Neural cell (in vitro differentiated cells): ENCODE measurements at regions not wholly inside any gene's neighbourhood (a gene's known extent, or its start where the extent isn't known, plus 50 kb on each side); places are given as distances from the start of the nearest gene placed in this dataset.

Source experiments
- H2AFZ ChIP-seq: fragments of 200-600, 300-800 bp; sonication (generic), shearing (Covaris generic); 2 replicates; pipeline ENCODE4 v1.6.0; 2014; ENCODE audit warnings: low read depth, mild to moderate bottlenecking, antibody characterized with exemption, low read length, moderate library complexity
- H3F3A ChIP-seq: fragments of 200-600 bp; shearing (Covaris generic); 2 replicates; pipeline ENCODE4 v1.6.1; 2016; ENCODE audit warnings: mild to moderate bottlenecking, moderate library complexity, mixed read lengths, antibody characterized with exemption, low read length; ENCODE audit not compliant: insufficient read depth, poor library complexity, severe bottlenecking
- H3K27ac ChIP-seq: fragments of 200-600, 300-800 bp; sonication (generic), shearing (Covaris generic); 2 replicates; pipeline ENCODE4 v1.5.1; 2014; ENCODE audit warnings: mild to moderate bottlenecking, low read length, moderate library complexity
- H3K27me3 ChIP-seq: fragments of 300-800, 200-600 bp; sonication (generic), shearing (Covaris generic); 2 replicates; pipeline ENCODE4 v1.6.0; 2014; ENCODE audit warnings: mild to moderate bottlenecking, low read depth, low read length, moderate library complexity; ENCODE audit not compliant: insufficient read depth
- H3K36me3 ChIP-seq: fragments of 300-800, 200-600 bp; sonication (generic), shearing (Covaris generic); 2 replicates; pipeline ENCODE4 v1.5.1; 2014; ENCODE audit warnings: mild to moderate bottlenecking, antibody characterized with exemption, low read length, moderate library complexity; ENCODE audit not compliant: insufficient read depth
- H3K4me2 ChIP-seq: fragments of 300-800, 200-600 bp; sonication (generic), shearing (Covaris generic); 2 replicates; pipeline ENCODE4 v1.6.0; 2014; ENCODE audit warnings: mild to moderate bottlenecking, low read length
- H3K4me3 ChIP-seq: fragments of 300-800, 200-600 bp; sonication (generic), shearing (Covaris generic); 2 replicates; pipeline ENCODE4 v1.5.1; 2014; ENCODE audit warnings: mild to moderate bottlenecking, low read length, moderate library complexity
- H3K79me2 ChIP-seq: fragments of 200-600 bp; shearing (Covaris generic); replicated peaks from 2 replicates; pipeline ENCODE4 v1.6.0; 2014; ENCODE audit warnings: mild to moderate bottlenecking, low read length, moderate library complexity; ENCODE audit not compliant: insufficient read depth
- H3K9ac ChIP-seq: fragments of 300-800, 200-600 bp; sonication (generic), shearing (Covaris generic); 2 replicates; pipeline ENCODE4 v1.6.1; 2016; ENCODE audit warnings: mild to moderate bottlenecking, low read length, mixed read lengths
- H3K9me2 ChIP-seq: fragments of 200-600 bp; shearing (Covaris generic); 2 replicates; pipeline ENCODE4 v1.6.1; 2016; ENCODE audit warnings: mild to moderate bottlenecking, low read length, mixed read lengths; ENCODE audit not compliant: insufficient read depth
- H3K9me3 ChIP-seq: fragments of 200-600, 300-800 bp; sonication (generic), shearing (Covaris generic); 2 replicates; pipeline ENCODE4 v1.6.1; 2016; ENCODE audit warnings: mild to moderate bottlenecking, mixed run types, low read length, moderate library complexity, mixed read lengths
- H4K20me1 ChIP-seq: fragments of 200-600 bp; shearing (Covaris generic); 2 replicates; pipeline ENCODE4 v1.6.1; 2016; ENCODE audit warnings: mild to moderate bottlenecking, mixed run types; ENCODE audit not compliant: insufficient read depth
- CTCF ChIP-seq: fragments of 450-650 bp; IDR thresholded peaks from 2 replicates; pipeline ENCODE4 v1.5.1; 2014; ENCODE audit warnings: antibody characterized with exemption, mild to moderate bottlenecking, moderate library complexity; ENCODE audit not compliant: poor library complexity, severe bottlenecking
- EP300 ChIP-seq: fragments of 450-650 bp; conservative IDR thresholded peaks from 2 replicates; pipeline ENCODE4 v1.6.1; 2014; ENCODE audit warnings: antibody characterized with exemption, mild to moderate bottlenecking, moderate library complexity; ENCODE audit not compliant: poor library complexity, severe bottlenecking
- EZH2 ChIP-seq: fragments of 200-600, 300-800 bp; shearing (Covaris generic), sonication (generic); IDR thresholded peaks from 2 replicates; pipeline ENCODE4 v1.6.1; 2014; ENCODE audit warnings: antibody characterized with exemption, low read length, borderline replicate concordance, mild to moderate bottlenecking; ENCODE audit not compliant: insufficient read depth, poor library complexity, severe bottlenecking
- POLR2AphosphoS5 ChIP-seq: IDR thresholded peaks from 2 replicates; pipeline ENCODE4 v1.6.1; 2012
- RAD21 ChIP-seq: fragments of 450-650 bp; conservative IDR thresholded peaks from 2 replicates; pipeline ENCODE4 v1.6.1; 2014; ENCODE audit warnings: antibody characterized with exemption, mild to moderate bottlenecking, moderate library complexity
- REST ChIP-seq: IDR thresholded peaks from 2 replicates; pipeline ENCODE4 v1.6.1; 2012; ENCODE audit warnings: borderline replicate concordance
- SMC3 ChIP-seq: fragments of 450-650 bp; conservative IDR thresholded peaks from 2 replicates; pipeline ENCODE4 v1.6.1; 2014; ENCODE audit warnings: antibody characterized with exemption, mild to moderate bottlenecking, moderate library complexity; ENCODE audit not compliant: poor library complexity
- TAF1 ChIP-seq: IDR thresholded peaks from 2 replicates; pipeline ENCODE4 v1.6.1; 2012; ENCODE audit warnings: low read depth

GRCh38 chr2:77939370-77939769, 417.2 kb upstream of the LRRTM4 start:
- H3K9me2 ChIP-seq = no peaks in the 10 kb centered on the region
- H3K36me3 ChIP-seq = no peaks in the 10 kb centered on the region
- no peak overlapping the region for H3K4me2 ChIP-seq
- no peak overlapping the region for H3K4me3 ChIP-seq
- no peak overlapping the region for H3K9ac ChIP-seq
- H3K9me3 ChIP-seq = no peaks in the 10 kb centered on the region
- TF ChIP-seq TAF1 (no peak), POLR2AphosphoS5 (no peak)
- H2AFZ ChIP-seq = no peak overlapping the region
- H3K27me3 ChIP-seq = no peaks in the 10 kb centered on the region
- no peaks in the 10 kb centered on the region for H4K20me1 ChIP-seq
- H3K27ac ChIP-seq = no peak overlapping the region
- peaks cover 5% of the 10 kb centered on the region for H3F3A ChIP-seq
- no peaks in the 10 kb centered on the region for H3K79me2 ChIP-seq

- H3F3A ChIP-seq = peaks cover 5% of the 10 kb centered on the region
- H3K4me3 ChIP-seq = no peak overlapping the region
- no peaks in the 10 kb centered on the region for H3K79me2 ChIP-seq
- H4K20me1 ChIP-seq = no peaks in the 10 kb centered on the region
- H3K9ac ChIP-seq = no peak overlapping the region
- no peak overlapping the region for H2AFZ ChIP-seq
- no peaks in the 10 kb centered on the region for H3K9me2 ChIP-seq
- H3K27me3 ChIP-seq = no peaks in the 10 kb centered on the region
- no peak overlapping the region for H3K27ac ChIP-seq
- H3K36me3 ChIP-seq = no peaks in the 10 kb centered on the region
- TF ChIP-seq TAF1 = no peak
- TF ChIP-seq EZH2 = no peak
- TF ChIP-seq REST = no peak
- peak; percentile 71 for TF ChIP-seq POLR2AphosphoS5
- peak; percentile 94 for TF ChIP-seq EP300
- no peak for TF ChIP-seq RAD21
- no peak overlapping the region for H3K4me2 ChIP-seq
- H3K9me3 ChIP-seq = no peaks in the 10 kb centered on the region
Observed at GRCh38 chr2:77939801-77940200, 417.6 kb upstream of the LRRTM4 start.

- no peak overlapping the region for H3K4me2 ChIP-seq
- H3K27ac ChIP-seq = no peak overlapping the region
- no peak overlapping the region for H2AFZ ChIP-seq
- no peak for TF ChIP-seq CTCF
- TF ChIP-seq POLR2AphosphoS5 = no peak
- TF ChIP-seq SMC3 = no peak
- TF ChIP-seq EZH2 = no peak
- TF ChIP-seq REST = no peak
- H3K79me2 ChIP-seq = no peaks in the 10 kb centered on the region
- H3K9ac ChIP-seq = no peak overlapping the region
- H3K9me3 ChIP-seq = no peaks in the 10 kb centered on the region
- H3K9me2 ChIP-seq = no peaks in the 10 kb centered on the region
- no peaks in the 10 kb centered on the region for H3K27me3 ChIP-seq
- no peak overlapping the region for H3K4me3 ChIP-seq
- H3K36me3 ChIP-seq = no peaks in the 10 kb centered on the region
- H3F3A ChIP-seq = no peaks in the 10 kb centered on the region
- H4K20me1 ChIP-seq = no peaks in the 10 kb centered on the region
Observed at GRCh38 chr2:77954931-77955330, 432.8 kb upstream of the LRRTM4 start.
